Urinary bladder (tissue), 3 donors: ENCODE measurements at regions not wholly inside any gene's neighbourhood (a gene's known extent, or its start where the extent isn't known, plus 50 kb on each side); places are given as distances from the start of the nearest gene placed in this dataset.
"Not testable (repeated sequence)": the region's sequence is repeated elsewhere in the genome, so short reads cannot be mapped to it uniquely, and the experiment has no call there.

Experiments
- DNase-seq: peaks from one replicate; pipeline ENCODE4 v3.0.0-alpha.2; 2015; ENCODE audit errors: extremely low spot score
- H3K27ac ChIP-seq: one replicate; pipeline ENCODE4 v1.5.1; 2013; ENCODE audit warnings: low read depth, mild to moderate bottlenecking, moderate library complexity
- H3K36me3 ChIP-seq: one replicate; pipeline ENCODE4 v1.6.1; 2013; ENCODE audit warnings: mild to moderate bottlenecking, moderate library complexity; ENCODE audit not compliant: insufficient read depth
- H3K4me1 ChIP-seq: one replicate; pipeline ENCODE4 v1.6.1; 2013; ENCODE audit warnings: mild to moderate bottlenecking, moderate library complexity; ENCODE audit not compliant: insufficient read depth
- H3K4me3 ChIP-seq: one replicate; pipeline ENCODE4 v1.5.1; 2013; ENCODE audit warnings: low read depth, low read length
- WGBS: extraction: QIAGEN DNeasy Blood & Tissue Kit; methylation state at CpG from one replicate; pipeline ENCODE4 v1.1.7; 2013; 5-methylcytosine and 5-hydroxymethylcytosine counted together
- donor health status: healthy with polysubstance abuse.
- donor health status: healthy.

- WGBS: 86% methylated on average over 11 of the region's 11 CpGs
- no peak overlapping the region for H3K27ac ChIP-seq
- no peak for DNase-seq
Observed at GRCh38 chr5:1642621-1643061, 118.9 kb upstream of the LPCAT1 start.

GRCh38 chr5:1642221-1642620 lies 118.5 kb upstream of the LPCAT1 start:
- Histone ChIP-seq H3K4me3 (no peak overlapping the region), H3K36me3 (no peaks in the 10 kb centered on the region), H3K27ac (no peak overlapping the region), H3K4me1 (no peaks in the 10 kb centered on the region)
- 69% methylated on average over 8 of the region's 8 CpGs for WGBS
- DNase-seq: no peak

More at GRCh38 chr5:1642621-1643061, 118.9 kb upstream of the LPCAT1 start:
- Histone ChIP-seq H3K36me3 (no peaks in the 10 kb centered on the region), H3K4me1 (no peaks in the 10 kb centered on the region), H3K4me3 (no peak overlapping the region)

- peak; percentile 53 for DNase-seq
- no peaks in the 10 kb centered on the region for H3K4me1 ChIP-seq
- no peak overlapping the region for H3K27ac ChIP-seq
- WGBS: 4% methylated on average over 12 of the region's 12 CpGs
- no peaks in the 10 kb centered on the region for H3K36me3 ChIP-seq
- no peak overlapping the region for H3K4me3 ChIP-seq
Observed at GRCh38 chr5:1641560-1642166, 117.9 kb upstream of the LPCAT1 start.

GRCh38 chr5:1641041-1641440 lies 117.3 kb upstream of the LPCAT1 start:
- no peaks in the 10 kb centered on the region for H3K36me3 ChIP-seq
- WGBS: 77% methylated on average over 16 of the region's 16 CpGs
- H3K27ac ChIP-seq: no peak overlapping the region
- no peaks in the 10 kb centered on the region for H3K4me1 ChIP-seq
- DNase-seq: no peak
- no peak overlapping the region for H3K4me3 ChIP-seq

GRCh38 chr5:1640421-1640881 lies 116.7 kb upstream of the LPCAT1 start:
- no peaks in the 10 kb centered on the region for H3K36me3 ChIP-seq
- no peaks in the 10 kb centered on the region for H3K4me1 ChIP-seq
- H3K27ac ChIP-seq: no peak overlapping the region
- no peak overlapping the region for H3K4me3 ChIP-seq
- no peak for DNase-seq
- WGBS: 56% methylated on average over 17 of the region's 17 CpGs

- Histone ChIP-seq H3K36me3 (no peaks in the 10 kb centered on the region), H3K4me3 (no peak overlapping the region), H3K4me1 (no peaks in the 10 kb centered on the region), H3K27ac (no peak overlapping the region)
- no peak for DNase-seq
- 85% methylated on average over 14 of the region's 14 CpGs for WGBS
Observed at GRCh38 chr5:1639757-1640156, 116.0 kb upstream of the LPCAT1 start.

- no peaks in the 10 kb centered on the region for H3K4me1 ChIP-seq
- no peak for DNase-seq
- no peak overlapping the region for H3K4me3 ChIP-seq
- no peaks in the 10 kb centered on the region for H3K36me3 ChIP-seq
- WGBS: 83% methylated on average over 23 of the region's 23 CpGs
- no peak overlapping the region for H3K27ac ChIP-seq
Observed at GRCh38 chr5:1638658-1639400, 115.1 kb upstream of the LPCAT1 start.

- Histone ChIP-seq H3K4me1 (no peaks in the 10 kb centered on the region), H3K36me3 (no peaks in the 10 kb centered on the region), H3K27ac (no peak overlapping the region), H3K4me3 (no peak overlapping the region)
- WGBS: 87% methylated on average over 24 of the region's 24 CpGs
- DNase-seq: no peak
Observed at GRCh38 chr5:1637639-1638481, 114.1 kb upstream of the LPCAT1 start.

GRCh38 chr5:1636981-1637638 lies 113.3 kb upstream of the LPCAT1 start:
- Histone ChIP-seq H3K36me3 (no peaks in the 10 kb centered on the region), H3K4me3 (no peak overlapping the region), H3K27ac (no peak overlapping the region), H3K4me1 (no peaks in the 10 kb centered on the region)
- DNase-seq: no peak
- 91% methylated on average over 24 of the region's 24 CpGs for WGBS

- H3K27ac ChIP-seq, H3K4me3 ChIP-seq, H3K36me3 ChIP-seq, DNase-seq, H3K4me1 ChIP-seq: not testable (repeated sequence)
- 79% methylated on average over 21 of the region's 21 CpGs for WGBS
Observed at GRCh38 chr5:1636208-1636770, 112.5 kb upstream of the LPCAT1 start.

GRCh38 chr5:1635477-1635876 lies 111.7 kb upstream of the LPCAT1 start:
- H3K36me3 ChIP-seq, DNase-seq, H3K27ac ChIP-seq, H3K4me3 ChIP-seq, H3K4me1 ChIP-seq: not testable (repeated sequence)
- WGBS: 54% methylated on average over 2 of the region's 2 CpGs

GRCh38 chr5:1634337-1634661 lies 110.5 kb upstream of the LPCAT1 start:
- 38% methylated on average over 18 of the region's 18 CpGs for WGBS
- H3K36me3 ChIP-seq: no peaks in the 10 kb centered on the region
- peak overlapping the region; percentile 92 for H3K27ac ChIP-seq
- no peak for DNase-seq
- peak overlapping the region; percentile 68 for H3K4me3 ChIP-seq
- H3K4me1 ChIP-seq: no peaks in the 10 kb centered on the region
